ENCODE measurements at regions not wholly inside any gene's neighbourhood (a gene's known extent, or its start where the extent isn't known, plus 50 kb on each side); places are given as distances from the start of the nearest gene placed in this dataset.

DNA sequence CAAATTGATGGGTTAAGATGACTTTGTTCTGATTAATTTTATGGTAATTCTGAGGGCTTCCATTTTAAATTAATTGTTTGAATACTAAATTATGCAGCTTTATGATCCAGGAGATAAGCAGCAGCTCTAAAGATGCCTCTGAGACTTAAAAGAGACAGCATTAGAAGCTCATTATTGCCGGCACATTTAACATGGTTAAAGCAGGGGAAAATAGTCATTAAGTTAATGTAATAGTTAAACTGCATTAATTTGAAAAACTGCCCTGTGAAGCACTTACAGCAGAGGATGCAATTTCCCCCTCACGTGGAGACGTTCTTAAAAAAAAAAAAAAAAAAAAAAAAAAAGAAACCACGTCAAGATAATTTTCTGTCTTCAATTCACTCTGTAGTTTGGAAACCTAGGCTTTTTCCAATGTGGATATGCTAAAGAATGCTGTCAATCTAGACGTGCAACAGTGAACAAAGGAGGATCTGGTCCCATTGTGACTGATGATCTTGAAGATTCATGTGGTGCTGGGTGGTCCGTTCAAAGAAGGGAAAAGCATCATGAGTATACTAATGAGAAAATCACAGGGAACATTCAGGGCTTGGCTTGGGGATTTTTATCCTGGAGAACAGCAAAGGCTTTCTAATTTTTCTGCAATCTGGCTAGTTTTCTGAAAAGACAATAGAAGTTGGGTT lies 440.6 kb upstream of the HS3ST1 start:
- H3K36me3 ChIP-seq: no peaks in the 10 kb centered on the region
- no peaks in the 10 kb centered on the region for H3K9me3 ChIP-seq
- no peak overlapping the region for H3K4me3 ChIP-seq
- no peak for DNase-seq (ENCODE audit: low spot score in 2 of 2)
- WGBS, 2 donors: 43 to 44% methylated on average over 6 of the region's 6 CpGs
- TF ChIP-seq, protein P1, sequence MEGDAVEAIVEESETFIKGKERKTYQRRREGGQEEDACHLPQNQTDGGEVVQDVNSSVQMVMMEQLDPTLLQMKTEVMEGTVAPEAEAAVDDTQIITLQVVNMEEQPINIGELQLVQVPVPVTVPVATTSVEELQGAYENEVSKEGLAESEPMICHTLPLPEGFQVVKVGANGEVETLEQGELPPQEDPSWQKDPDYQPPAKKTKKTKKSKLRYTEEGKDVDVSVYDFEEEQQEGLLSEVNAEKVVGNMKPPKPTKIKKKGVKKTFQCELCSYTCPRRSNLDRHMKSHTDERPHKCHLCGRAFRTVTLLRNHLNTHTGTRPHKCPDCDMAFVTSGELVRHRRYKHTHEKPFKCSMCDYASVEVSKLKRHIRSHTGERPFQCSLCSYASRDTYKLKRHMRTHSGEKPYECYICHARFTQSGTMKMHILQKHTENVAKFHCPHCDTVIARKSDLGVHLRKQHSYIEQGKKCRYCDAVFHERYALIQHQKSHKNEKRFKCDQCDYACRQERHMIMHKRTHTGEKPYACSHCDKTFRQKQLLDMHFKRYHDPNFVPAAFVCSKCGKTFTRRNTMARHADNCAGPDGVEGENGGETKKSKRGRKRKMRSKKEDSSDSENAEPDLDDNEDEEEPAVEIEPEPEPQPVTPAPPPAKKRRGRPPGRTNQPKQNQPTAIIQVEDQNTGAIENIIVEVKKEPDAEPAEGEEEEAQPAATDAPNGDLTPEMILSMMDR (IDR thresholded peaks at IDR 0.05): no peak
- no peak for TF ChIP-seq POLR2A (IDR thresholded peaks at IDR 0.05)
- no peak for TF ChIP-seq EP300 (IDR thresholded peaks at IDR 0.05)
- no peak overlapping the region for H3K27ac ChIP-seq
- H3K4me1 ChIP-seq: no peaks in the 10 kb centered on the region
- H3K27me3 ChIP-seq: no peaks in the 10 kb centered on the region

GRCh38 chr4:11866391-11866790 lies 437.7 kb upstream of the HS3ST1 start:
- TF ChIP-seq EP300 (IDR thresholded peaks at IDR 0.05) (no peak), POLR2A (IDR thresholded peaks at IDR 0.05) (no peak)
- TF ChIP-seq, protein P1 (IDR thresholded peaks at IDR 0.05): no peak

GRCh38 chr4:11860996-11861395 lies 432.3 kb upstream of the HS3ST1 start:
- no peaks in the 10 kb centered on the region for H3K36me3 ChIP-seq
- TF ChIP-seq, protein P1 (IDR thresholded peaks at IDR 0.05): no peak
- TF ChIP-seq EP300 (IDR thresholded peaks at IDR 0.05) (no peak), POLR2A (IDR thresholded peaks at IDR 0.05) (no peak)
- no peaks in the 10 kb centered on the region for H3K27me3 ChIP-seq
- no peak overlapping the region for H3K27ac ChIP-seq
- H3K4me3 ChIP-seq: no peak overlapping the region
- DNase-seq (ENCODE audit: low spot score in 2 of 2): no peak
- WGBS, 2 donors: 79 to 83% methylated on average over 1 of the region's 1 CpG
- peaks cover 0 to 10% (median 0%) of the 10 kb centered on the region in 4 donors for H3K9me3 ChIP-seq
- no peaks in the 10 kb centered on the region for H3K4me1 ChIP-seq

More at GRCh38 chr4:11866391-11866790, 437.7 kb upstream of the HS3ST1 start:
- Histone ChIP-seq H3K27me3 (no peaks in the 10 kb centered on the region), H3K36me3 (no peaks in the 10 kb centered on the region), H3K4me3 (no peak overlapping the region), H3K9me3 (peaks cover 0 to 7% (median 0%) of the 10 kb centered on the region in 4 donors), H3K4me1 (no peaks in the 10 kb centered on the region), H3K27ac (no peak overlapping the region)
- WGBS, 2 donors: 17 to 22% methylated on average over 1 of the region's 1 CpG
- DNase-seq (ENCODE audit: low spot score in 2 of 2): no peak

DNA sequence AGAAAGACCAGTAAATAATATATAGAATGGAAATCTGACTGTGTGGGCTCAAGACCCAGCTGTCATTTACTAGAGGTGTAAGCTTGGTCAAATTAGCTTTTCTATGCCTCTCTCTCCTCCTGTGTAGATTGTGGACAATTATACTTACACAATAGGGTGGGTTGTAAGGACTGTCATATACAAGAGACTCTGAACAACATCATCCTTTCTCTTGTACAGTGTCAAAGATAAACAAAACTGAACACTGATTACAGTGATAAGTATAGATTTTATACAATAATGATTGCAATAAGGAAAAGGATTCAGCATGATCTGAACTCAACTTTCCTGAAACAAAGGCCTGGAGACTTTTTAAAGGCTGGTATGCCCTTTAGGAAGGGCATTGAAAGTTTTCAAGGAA lies 429.2 kb upstream of the HS3ST1 start:
- TF ChIP-seq POLR2A (IDR thresholded peaks at IDR 0.05) (no peak), EP300 (IDR thresholded peaks at IDR 0.05) (no peak)
- TF ChIP-seq, protein P1 (IDR thresholded peaks at IDR 0.05): no peak
- no peak overlapping the region for H3K4me3 ChIP-seq
- no peaks in the 10 kb centered on the region for H3K36me3 ChIP-seq
- H3K27me3 ChIP-seq: no peaks in the 10 kb centered on the region
- H3K9me3 ChIP-seq: peaks cover 0 to 10% (median 0%) of the 10 kb centered on the region in 4 donors
- no peak overlapping the region for H3K27ac ChIP-seq
- DNase-seq (ENCODE audit: low spot score in 2 of 2): no peak
- no peaks in the 10 kb centered on the region for H3K4me1 ChIP-seq

- Histone ChIP-seq H3K9me3 (no peaks in the 10 kb centered on the region), H3K27me3 (no peaks in the 10 kb centered on the region), H3K27ac (no peak overlapping the region), H3K36me3 (no peaks in the 10 kb centered on the region), H3K4me3 (no peak overlapping the region), H3K4me1 (no peaks in the 10 kb centered on the region)
- DNase-seq (ENCODE audit: low spot score in 2 of 2): no peak
- TF ChIP-seq POLR2A (IDR thresholded peaks at IDR 0.05): no peak
- no peak for TF ChIP-seq EP300 (IDR thresholded peaks at IDR 0.05)
- TF ChIP-seq, protein P1 (IDR thresholded peaks at IDR 0.05): no peak
- 75 to 76% methylated on average over 4 of the region's 4 CpGs for WGBS, 2 donors
Observed at GRCh38 chr4:11847167-11847566, 418.5 kb upstream of the HS3ST1 start.

All from tibial nerve (tissue), 4 donors.